ENCODE measurements at regions not wholly inside any gene's neighbourhood (a gene's known extent, or its start where the extent isn't known, plus 50 kb on each side); places are given as distances from the start of the nearest gene placed in this dataset.

DNA sequence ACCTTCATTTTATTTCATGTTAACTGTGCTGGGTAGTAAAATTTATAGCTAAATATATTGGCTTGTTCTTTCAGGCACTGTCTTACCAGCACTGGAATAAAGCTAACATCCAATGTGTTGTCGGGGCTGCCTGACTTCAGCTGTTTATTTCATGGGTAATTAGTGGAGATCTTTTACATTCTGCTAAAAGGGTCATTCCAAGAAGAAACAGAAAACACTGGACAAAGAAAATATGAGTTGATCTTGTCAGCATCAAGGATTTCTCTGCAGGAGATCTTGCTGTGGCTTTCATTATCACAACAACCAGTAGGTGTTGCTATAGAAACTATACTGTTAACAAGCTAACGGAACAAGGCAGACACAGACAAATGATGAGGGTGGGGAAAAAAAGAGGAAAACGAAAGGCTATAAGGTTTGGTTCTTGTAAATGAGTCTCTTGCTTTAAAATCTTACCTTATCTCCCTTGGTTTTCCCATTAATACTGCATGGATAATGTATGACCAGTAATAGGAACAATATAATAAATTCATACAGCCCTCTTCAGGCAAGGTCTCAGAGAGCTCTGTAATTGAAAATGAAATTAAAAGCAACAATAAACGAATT lies 206.8 kb downstream of the SIM1 start:
- TF ChIP-seq, protein P1, sequence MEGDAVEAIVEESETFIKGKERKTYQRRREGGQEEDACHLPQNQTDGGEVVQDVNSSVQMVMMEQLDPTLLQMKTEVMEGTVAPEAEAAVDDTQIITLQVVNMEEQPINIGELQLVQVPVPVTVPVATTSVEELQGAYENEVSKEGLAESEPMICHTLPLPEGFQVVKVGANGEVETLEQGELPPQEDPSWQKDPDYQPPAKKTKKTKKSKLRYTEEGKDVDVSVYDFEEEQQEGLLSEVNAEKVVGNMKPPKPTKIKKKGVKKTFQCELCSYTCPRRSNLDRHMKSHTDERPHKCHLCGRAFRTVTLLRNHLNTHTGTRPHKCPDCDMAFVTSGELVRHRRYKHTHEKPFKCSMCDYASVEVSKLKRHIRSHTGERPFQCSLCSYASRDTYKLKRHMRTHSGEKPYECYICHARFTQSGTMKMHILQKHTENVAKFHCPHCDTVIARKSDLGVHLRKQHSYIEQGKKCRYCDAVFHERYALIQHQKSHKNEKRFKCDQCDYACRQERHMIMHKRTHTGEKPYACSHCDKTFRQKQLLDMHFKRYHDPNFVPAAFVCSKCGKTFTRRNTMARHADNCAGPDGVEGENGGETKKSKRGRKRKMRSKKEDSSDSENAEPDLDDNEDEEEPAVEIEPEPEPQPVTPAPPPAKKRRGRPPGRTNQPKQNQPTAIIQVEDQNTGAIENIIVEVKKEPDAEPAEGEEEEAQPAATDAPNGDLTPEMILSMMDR (conservative IDR thresholded peaks at IDR 0.05) = no peak; the same call in 1 of the 2 replicates
- TF ChIP-seq EZH2 (IDR thresholded peaks at IDR 0.05; ENCODE audit: low read depth) = no peak
